ENCODE measurements at regions not wholly inside any gene's neighbourhood (a gene's known extent, or its start where the extent isn't known, plus 50 kb on each side); places are given as distances from the start of the nearest gene placed in this dataset.

GRCh38 chr10:128777342-128777741 lies 651.1 kb upstream of the MKI67 start:
- no peak for DNase-seq (ENCODE audit: low read depth in 2 of 3, low spot score in 1 of 3)

GRCh38 chr10:128779416-128779815 lies 653.2 kb upstream of the MKI67 start:
- no peak for DNase-seq (ENCODE audit: low read depth in 2 of 3, low spot score in 1 of 3)

GRCh38 chr10:128780156-128780761 lies 654.0 kb upstream of the MKI67 start:
- DNase-seq (ENCODE audit: low read depth in 2 of 3, low spot score in 1 of 3) = no peak

GRCh38 chr10:128781637-128782036 lies 655.4 kb upstream of the MKI67 start:
- no peak for DNase-seq (ENCODE audit: low read depth in 2 of 3, low spot score in 1 of 3)

GRCh38 chr10:128784444-128784843 lies 658.2 kb upstream of the MKI67 start:
- DNase-seq (ENCODE audit: low read depth in 2 of 3, low spot score in 1 of 3) = no peak

GRCh38 chr10:128792426-128793140 lies 666.4 kb upstream of the MKI67 start:
- no peak for DNase-seq (ENCODE audit: low read depth in 2 of 3, low spot score in 1 of 3)

GRCh38 chr10:128793726-128794655 lies 667.8 kb upstream of the MKI67 start:
- no peak for DNase-seq (ENCODE audit: low read depth in 2 of 3, low spot score in 1 of 3)

- DNase-seq (ENCODE audit: low read depth in 2 of 3, low spot score in 1 of 3) = no peak
These were observed 670.2 kb upstream of the MKI67 start for GRCh38 chr10:128796396-128796912.

GRCh38 chr10:128802062-128802461 lies 665.0 kb upstream of the MGMT start:
- no peak for DNase-seq (ENCODE audit: low read depth in 2 of 3, low spot score in 1 of 3)

GRCh38 chr10:128803790-128804189 lies 663.3 kb upstream of the MGMT start:
- no peak for DNase-seq (ENCODE audit: low read depth in 2 of 3, low spot score in 1 of 3)

GRCh38 chr10:128804411-128804810 lies 662.6 kb upstream of the MGMT start:
- no peak for DNase-seq (ENCODE audit: low read depth in 2 of 3, low spot score in 1 of 3)

GRCh38 chr10:128808921-128809440 lies 658.1 kb upstream of the MGMT start:
- no peak for DNase-seq (ENCODE audit: low read depth in 2 of 3, low spot score in 1 of 3)

GRCh38 chr10:128811511-128811910 lies 655.5 kb upstream of the MGMT start:
- no peak for DNase-seq (ENCODE audit: low read depth in 2 of 3, low spot score in 1 of 3)

- DNase-seq (ENCODE audit: low read depth in 2 of 3, low spot score in 1 of 3) = no peak
These were observed 655.0 kb upstream of the MGMT start for GRCh38 chr10:128812000-128812399.

- DNase-seq (ENCODE audit: low read depth in 2 of 3, low spot score in 1 of 3) = no peak
These were observed 653.5 kb upstream of the MGMT start for GRCh38 chr10:128813574-128813973.

GRCh38 chr10:128814024-128814423 lies 653.0 kb upstream of the MGMT start:
- DNase-seq (ENCODE audit: low read depth in 2 of 3, low spot score in 1 of 3) = no peak

GRCh38 chr10:128814782-128815181 lies 652.3 kb upstream of the MGMT start:
- no peak for DNase-seq (ENCODE audit: low read depth in 2 of 3, low spot score in 1 of 3)

- DNase-seq (ENCODE audit: low read depth in 2 of 3, low spot score in 1 of 3) = no peak
These were observed 650.3 kb upstream of the MGMT start for GRCh38 chr10:128816726-128817125.

- no peak for DNase-seq (ENCODE audit: low read depth in 2 of 3, low spot score in 1 of 3)
These were observed 649.4 kb upstream of the MGMT start for GRCh38 chr10:128817636-128818035.

- DNase-seq (ENCODE audit: low read depth in 2 of 3, low spot score in 1 of 3) = no peak
These were observed 646.4 kb upstream of the MGMT start for GRCh38 chr10:128820663-128821062.

GRCh38 chr10:128823201-128823600 lies 643.8 kb upstream of the MGMT start:
- DNase-seq (ENCODE audit: low read depth in 2 of 3, low spot score in 1 of 3) = no peak
